ENCODE measurements at regions not wholly inside any gene's neighbourhood (a gene's known extent, or its start where the extent isn't known, plus 50 kb on each side); places are given as distances from the start of the nearest gene placed in this dataset.

DNA sequence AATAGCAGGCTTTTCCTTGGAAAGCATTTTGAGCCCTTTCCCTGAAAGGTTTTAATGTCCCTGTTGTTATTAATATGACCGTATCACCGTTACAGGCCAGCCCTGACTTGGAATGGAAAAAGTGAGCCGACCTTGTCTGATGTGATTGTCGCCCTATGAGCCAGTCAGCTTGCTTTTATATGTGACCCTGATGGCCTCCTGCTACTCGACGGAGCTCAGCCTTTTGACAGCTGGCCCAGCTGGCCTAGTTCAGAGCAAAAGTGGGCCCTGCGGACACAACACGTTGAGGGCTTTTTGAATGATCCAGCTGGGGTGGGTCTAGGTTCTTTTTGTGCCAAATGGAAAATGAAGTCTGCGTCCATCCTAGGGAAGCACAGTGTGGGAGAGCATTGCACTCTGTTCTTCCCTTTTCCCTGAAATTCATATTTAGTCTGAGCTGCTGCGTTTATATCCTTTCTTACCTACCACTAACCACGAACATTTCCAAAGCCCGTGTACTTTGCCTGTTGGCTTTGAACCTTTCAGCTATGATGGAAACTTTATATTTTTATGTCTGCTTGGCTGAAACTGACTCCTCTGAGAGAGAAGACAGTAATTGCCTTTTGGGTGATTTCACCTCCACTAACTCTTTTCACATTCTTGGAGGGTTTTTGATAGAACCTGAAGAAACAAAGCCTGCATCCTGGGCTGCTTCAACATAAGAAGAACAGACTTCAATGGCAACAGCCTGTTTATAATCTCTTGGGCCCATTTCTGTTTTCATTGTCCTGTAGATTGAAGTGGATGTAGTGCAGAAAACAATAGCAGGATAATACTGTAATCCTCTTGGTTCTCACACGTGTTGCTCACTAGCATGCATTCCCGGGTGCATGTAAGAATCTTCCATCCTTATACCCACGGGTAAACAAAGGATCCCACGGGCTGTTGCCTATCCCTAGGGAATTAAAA lies 121.8 kb upstream of the HDGFL1 start:
- TF ChIP-seq, protein P1, sequence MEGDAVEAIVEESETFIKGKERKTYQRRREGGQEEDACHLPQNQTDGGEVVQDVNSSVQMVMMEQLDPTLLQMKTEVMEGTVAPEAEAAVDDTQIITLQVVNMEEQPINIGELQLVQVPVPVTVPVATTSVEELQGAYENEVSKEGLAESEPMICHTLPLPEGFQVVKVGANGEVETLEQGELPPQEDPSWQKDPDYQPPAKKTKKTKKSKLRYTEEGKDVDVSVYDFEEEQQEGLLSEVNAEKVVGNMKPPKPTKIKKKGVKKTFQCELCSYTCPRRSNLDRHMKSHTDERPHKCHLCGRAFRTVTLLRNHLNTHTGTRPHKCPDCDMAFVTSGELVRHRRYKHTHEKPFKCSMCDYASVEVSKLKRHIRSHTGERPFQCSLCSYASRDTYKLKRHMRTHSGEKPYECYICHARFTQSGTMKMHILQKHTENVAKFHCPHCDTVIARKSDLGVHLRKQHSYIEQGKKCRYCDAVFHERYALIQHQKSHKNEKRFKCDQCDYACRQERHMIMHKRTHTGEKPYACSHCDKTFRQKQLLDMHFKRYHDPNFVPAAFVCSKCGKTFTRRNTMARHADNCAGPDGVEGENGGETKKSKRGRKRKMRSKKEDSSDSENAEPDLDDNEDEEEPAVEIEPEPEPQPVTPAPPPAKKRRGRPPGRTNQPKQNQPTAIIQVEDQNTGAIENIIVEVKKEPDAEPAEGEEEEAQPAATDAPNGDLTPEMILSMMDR (IDR thresholded peaks at IDR 0.05), result no peak
- no peak for TF ChIP-seq POLR2A (IDR thresholded peaks at IDR 0.05)
